Umbilical cord (tissue), 1 donor: ENCODE measurements at regions not wholly inside any gene's neighbourhood (a gene's known extent, or its start where the extent isn't known, plus 50 kb on each side); places are given as distances from the start of the nearest gene placed in this dataset.
"Not testable (repeated sequence)": the region's sequence is repeated elsewhere in the genome, so short reads cannot be mapped to it uniquely, and the experiment has no call there.

ENCODE experiments used
- DNase-seq: peaks from one replicate; pipeline ENCODE4 v3.0.0-alpha.2; 2015; ENCODE audit warnings: low spot score

DNA sequence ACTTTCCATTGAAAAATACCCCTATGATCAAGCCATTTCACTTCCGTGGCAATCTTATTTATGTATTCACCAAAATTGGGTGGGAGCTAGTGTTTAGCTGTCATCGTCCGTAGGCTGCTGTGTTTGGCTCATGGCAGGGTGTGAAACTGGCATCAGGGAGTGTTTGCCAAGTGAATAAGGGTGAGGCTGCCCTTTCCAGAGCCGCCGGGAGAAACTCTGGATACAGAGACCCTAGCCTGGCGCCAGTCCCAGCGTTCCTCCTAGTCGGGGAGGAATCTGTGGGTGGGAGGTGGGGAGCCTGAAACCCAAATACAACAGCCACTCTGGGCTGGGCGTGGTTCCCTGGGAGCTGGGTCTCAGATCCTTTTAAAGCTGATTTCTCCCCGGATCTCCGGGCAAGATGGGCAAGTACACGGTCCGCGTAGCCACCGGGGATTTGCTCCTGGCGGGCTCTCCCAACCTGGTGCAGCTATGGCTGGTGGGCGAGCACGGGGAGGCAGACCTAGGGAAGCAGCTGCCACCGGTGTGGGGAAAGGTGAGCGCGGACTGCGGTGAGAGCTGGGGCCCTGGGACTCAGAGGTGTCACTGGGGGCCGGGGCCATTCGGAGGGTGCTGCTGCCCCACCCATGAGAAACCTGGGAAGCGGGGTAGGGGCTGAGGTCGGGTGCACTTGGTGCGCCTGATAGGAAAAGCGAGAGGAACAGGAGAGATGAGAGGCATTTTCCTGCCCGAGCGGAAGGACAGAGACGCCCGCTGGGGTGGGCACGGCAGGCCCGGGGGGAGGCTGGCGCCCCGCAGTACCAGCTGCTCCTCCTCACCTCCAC, 62.1 kb upstream of the TEKT1 start:
- no peak for DNase-seq

DNA sequence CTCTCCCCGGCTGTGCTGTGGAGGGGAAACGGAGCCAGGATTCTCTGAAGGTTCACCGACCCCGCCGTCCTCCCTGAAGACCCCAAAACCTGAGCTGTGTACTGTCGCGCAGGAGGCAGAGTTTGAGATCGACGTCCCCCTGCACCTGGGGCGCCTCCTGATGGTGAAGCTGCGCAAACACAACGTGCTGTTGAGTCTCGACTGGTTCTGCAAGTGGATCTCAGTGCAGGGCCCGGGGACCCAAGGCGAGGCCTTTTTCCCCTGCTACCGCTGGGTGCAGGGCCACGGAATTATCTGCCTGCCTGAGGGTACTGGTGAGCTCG, 62.6 kb upstream of the TEKT1 start:
- no peak for DNase-seq

DNA sequence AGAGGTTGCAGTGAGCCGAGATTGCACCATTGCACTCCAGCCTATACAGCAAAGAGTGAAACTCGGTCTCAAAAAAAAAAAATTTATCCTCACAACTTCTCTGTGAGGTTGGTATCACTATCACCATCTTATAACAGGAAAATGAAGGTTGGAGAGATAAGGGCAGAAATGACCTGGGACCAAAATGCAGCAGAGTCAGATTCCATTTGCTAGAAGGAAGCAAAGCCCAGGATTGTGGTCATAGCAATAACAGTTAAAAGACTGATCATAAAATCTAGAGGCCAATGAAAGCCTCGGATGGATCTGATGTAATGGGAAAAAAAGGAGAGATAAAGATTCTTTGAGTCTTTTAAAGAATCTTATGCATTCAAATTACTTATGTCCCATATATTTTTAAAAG, 69.6 kb upstream of the TEKT1 start:
- DNase-seq = no peak

DNA sequence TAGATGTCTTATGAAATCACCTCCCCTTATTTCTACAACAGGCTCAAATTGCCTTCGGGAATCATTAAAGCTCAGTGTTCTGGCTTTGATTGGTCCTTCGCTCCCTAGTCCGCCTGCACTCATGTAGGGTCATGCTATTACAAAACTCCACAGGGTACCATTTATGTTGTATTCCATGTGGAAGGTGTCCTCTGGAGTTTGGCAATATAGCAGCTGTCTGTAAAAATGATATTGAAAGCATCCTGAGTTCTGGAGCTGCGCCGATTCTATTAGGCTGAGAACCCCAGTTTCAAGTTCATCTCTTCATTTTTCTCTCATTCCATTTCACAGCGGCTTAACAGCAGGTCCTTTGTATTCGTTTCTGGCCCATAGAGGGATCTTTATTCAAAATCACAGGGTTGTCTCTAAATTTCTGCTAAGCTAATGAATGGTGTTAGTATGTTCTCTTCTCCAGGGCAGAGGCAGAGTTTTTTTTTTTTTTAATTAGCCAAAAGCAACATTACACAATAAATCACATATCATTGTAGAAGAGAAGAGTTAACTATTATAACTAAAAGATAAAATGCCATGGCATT, 71.9 kb upstream of the TEKT1 start:
- no peak for DNase-seq

- DNase-seq = no peak
These were observed 77.3 kb upstream of the TEKT1 start for GRCh38 chr17:6908807-6909206.

GRCh38 chr17:6910987-6911603, 79.6 kb upstream of the TEKT1 start:
- DNase-seq = peak; percentile 37

DNA sequence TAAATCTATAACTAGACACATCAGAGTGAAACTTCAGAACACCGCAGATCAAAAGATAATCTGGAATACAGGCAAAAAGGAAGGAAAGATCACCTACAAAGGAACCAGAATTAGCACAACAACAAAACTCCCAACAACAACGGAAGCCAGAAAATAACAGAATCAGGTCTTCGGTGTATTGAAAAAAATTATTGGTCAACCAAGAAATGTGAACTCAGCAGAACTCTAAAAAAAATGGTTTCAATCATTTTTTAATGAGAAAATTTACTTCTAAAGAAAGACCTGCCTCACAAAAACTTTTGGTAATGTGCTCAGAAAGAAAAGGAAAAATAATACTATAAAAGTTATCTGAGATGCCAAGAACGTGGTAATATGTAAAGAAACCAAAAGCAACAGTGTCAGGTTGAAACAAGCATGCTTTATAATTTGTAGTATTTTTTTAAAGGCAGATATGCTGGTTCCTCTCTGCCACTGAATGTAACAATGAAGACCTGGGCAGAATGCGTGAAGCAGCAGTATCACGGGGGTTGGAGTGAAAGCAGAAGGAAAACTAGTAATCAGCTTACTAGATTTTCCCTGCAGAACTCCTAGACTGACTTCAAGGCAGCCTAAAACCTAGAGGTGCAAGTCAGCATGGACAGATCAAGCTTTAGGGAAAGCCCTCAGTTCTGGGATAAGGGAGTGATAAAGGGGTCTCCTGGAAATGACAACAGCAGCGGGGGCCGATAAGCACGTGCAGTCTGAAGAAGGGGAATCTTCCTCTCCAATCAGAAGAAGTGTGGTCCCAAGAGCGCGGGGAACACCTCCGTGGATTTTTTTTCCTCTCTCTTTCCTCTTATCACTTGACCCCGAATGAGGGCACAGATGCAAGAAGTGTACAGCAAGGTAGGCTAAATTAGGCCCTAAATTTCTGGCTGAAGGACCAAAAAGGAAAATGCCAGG, 80.9 kb upstream of the TEKT1 start:
- no peak for DNase-seq

DNA sequence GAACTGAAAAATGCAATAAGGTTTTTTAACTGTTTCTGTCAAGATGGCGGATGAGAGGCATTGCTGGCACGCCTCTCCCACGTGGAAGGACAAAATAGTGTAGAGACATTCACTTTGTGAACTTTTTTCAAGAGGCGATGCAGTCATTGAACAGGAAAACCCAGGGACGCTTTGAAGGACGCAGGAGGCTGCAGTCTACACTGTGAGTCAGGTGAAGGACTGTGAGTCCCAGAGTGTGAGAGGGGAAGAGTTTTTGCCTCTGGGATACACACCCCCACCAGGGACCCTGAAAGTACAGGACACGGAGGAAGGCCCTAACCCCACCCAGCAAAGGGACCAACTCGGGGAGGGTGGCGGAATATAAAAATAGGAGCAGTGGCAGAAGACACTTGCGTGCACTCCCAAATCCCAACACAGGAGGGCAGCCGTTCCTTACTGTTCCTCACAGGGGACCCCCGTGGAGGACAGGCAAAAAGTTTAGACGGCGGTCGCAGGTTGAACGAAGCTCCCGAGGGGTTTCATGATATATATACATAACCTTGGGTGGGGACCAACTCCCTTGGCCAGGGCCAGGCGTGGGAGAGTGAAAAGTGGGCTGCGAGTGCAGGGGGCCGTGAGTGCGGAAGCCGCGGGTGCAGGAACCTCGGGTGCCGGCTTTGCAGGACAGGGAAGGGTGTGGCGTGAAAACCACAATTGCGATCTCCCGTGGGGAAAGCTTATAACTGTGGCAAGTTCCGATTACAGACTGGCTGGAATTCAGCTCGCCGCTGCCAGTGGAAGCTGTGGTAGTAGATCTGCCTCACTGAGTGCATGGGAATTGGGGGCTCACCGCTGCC, 82.0 kb upstream of the ALOX12 start:
- DNase-seq = peak; percentile 48

DNA sequence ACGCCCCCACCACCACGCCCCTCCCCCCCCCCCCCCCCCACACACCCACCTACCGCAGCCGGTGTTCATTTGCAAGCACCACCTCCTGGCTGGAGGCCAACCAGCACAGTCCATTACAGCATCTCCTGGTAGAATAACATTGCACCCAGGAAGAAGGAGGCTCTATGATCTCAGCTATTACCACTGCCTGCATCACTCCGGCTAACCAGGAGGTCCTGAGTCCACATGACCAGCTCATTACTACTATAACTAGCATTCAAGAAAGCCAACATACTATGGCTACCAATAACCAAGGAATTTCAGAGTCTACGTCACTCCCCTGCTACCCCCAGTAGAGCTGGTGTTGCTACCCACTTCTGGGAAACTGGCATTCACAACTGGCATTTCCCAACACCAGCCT, 81.1 kb upstream of the ALOX12 start:
- no peak for DNase-seq

GRCh38 chr17:6915620-6916019, 80.2 kb upstream of the ALOX12 start:
- no peak for DNase-seq

- no peak for DNase-seq
These were observed 76.7 kb upstream of the ALOX12 start for GRCh38 chr17:6919158-6919557.

DNA sequence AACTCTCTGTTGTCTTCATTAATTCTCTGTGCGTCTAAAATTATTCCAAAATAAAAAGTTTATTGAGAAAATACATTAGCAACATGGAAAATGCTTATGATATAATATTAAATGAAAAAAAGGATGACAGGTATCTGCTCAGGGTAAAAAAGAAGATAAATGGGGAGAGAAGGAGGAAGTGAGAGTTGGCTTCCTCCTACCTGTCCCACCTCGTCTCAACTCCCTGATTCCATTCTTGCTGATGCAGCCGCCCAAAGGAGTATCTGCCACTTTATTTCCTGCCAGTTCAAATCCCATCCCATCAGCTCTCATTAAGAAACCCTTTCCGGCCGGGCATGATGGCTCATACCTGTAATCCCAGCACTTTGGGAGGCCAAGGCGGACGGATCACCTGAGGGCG, 72.5 kb upstream of the ALOX12 start:
- DNase-seq = no peak

- DNase-seq = no peak
These were observed 71.6 kb upstream of the ALOX12 start for GRCh38 chr17:6924208-6924607.

GRCh38 chr17:6926667-6927066, 69.2 kb upstream of the ALOX12 start:
- peak; percentile 44 for DNase-seq

DNA sequence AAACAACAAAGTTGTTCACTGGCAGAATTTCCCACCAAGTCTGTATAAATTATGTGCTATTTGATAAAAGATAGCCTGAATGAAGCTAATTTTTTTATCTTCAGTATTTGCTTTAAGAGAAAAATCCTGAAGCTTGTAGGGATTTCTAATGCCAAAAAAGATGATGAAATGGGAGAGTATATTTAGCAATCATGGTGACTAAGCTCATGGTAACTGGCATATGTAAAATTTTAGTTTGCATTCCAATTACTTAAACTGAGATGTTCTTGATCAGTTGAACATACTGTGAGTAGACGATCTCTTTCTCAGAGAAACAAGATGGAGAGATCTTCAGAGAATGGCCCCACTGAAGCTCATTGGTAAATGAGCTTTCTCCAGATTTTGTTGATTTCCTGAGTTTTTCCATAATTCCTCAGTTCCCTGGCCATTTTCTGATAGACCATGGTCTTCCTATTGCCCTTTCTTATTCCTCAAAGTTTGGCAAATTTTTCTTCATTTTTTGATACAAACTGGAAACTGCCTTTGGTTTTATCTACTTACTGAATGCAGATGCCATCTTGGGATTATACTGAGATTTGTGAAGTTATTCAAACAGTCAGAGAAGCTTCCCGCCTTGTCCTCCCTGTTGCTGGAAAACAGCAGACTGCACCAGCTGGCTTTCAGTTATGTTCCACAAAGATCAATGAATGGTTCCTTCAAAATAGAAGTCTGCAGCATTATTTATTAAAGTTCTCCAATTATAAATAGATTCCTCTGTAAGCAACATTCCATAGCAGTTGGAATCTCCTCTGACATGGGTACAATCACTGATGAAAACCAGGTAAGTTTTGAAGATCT, 68.3 kb upstream of the ALOX12 start:
- peak; percentile 76 for DNase-seq

GRCh38 chr17:6928193-6928592, 67.7 kb upstream of the ALOX12 start:
- DNase-seq = no peak

DNA sequence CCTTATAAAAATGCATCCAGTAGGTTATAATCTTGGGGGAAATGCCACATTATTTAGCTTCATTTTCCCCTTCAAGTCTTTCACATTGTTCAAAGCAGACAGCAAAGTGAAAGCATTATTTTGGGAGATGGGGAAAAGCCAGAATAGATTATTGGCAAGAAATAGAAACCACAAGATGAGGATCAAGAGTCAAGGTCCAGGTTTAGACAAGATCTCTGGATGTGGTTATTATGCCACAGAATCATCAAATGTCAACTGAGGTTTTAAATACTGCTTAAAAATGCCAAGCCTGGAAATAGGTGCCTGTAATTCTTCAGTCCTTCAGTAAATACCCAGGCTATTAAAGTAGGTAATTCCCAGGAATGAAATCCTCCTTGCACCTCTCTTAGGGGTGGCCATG, 65.1 kb upstream of the ALOX12 start:
- DNase-seq = no peak

DNA sequence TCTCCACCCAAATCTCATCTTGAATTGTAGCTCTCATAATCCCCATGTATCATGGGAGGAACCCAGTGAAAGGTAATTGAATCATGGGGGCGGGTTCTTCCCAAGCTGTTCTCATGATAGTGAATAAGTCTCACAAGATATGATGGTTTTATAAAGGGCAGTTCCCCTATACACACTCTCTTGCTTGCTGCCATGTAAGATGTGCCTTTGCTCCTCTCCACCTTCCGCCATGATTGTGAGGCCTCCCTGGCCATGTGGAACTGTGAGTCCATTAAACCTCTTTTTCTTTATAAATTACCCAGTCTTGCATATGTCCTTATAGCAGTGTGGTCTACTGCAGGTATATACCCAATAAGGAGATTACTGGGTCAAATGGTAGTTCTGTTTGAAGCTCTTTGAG, 61.3 kb upstream of the ALOX12 start:
- DNase-seq = not testable (repeated sequence)

DNA sequence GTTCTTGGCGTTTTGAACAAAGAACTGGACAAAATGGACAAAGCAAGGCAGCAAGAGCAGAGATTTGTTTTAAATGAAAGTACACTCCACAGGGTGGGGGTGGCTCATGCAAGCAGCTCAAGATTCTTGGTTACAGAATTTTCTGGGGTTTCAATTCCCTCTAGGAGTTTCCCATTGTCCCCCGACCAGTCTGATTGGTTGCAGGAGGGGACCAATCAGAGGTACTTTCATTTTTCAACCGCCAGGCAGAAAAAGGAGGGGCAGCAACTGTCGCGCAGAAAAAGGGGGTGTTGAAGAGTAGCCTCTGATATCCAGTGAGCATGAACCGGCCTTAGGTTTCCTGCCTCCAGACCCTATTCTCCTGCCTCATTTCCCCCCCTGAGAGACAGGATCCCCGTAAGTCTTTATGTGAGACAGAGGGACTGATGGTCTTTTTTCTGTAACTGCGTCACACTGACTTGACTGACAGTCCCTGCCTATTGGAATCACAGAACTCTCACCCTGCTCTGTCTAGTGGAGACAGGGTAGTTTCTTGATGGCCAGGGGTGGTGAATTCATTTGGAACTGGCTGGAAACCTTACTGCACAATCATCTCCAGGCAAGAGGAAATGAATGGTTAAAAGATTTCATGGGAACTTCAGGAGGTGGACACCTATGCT, 59.4 kb upstream of the ALOX12 start:
- DNase-seq = peak; percentile 18

DNA sequence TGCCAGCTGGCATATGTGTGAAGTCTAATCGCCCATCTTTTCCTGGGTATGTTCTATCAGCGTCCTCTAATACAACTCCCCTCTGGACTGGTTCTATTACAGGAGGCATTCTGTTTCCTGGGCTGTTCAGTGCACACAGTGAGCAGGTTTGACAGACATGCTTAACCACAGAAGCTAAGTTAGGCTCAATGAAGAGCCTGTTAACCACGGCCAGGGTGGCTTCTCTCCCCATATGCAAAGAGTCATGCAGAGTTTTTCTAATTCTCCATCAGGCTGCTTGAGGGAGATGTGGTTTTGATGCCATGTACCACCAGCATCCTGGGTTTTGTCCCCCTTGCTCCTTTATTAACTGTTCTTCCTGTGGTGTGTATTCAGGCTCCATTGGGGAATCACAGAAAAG, 57.2 kb upstream of the ALOX12 start:
- no peak for DNase-seq
